HK-2 (cell line): ENCODE measurements at regions not wholly inside any gene's neighbourhood (a gene's known extent, or its start where the extent isn't known, plus 50 kb on each side); places are given as distances from the start of the nearest gene placed in this dataset.
"Not testable (repeated sequence)": the region's sequence is repeated elsewhere in the genome, so short reads cannot be mapped to it uniquely, and the experiment has no call there.

Experiments
- DNase-seq: peaks from one replicate; pipeline ENCODE4 v3.0.0-alpha.2; 2018; ENCODE audit not compliant: unreplicated experiment

GRCh38 chr6:67558985-67559384 lies 1076.1 kb upstream of the ADGRB3 start:
- DNase-seq: no peak

- DNase-seq: no peak
These were observed 1090.1 kb upstream of the ADGRB3 start for GRCh38 chr6:67544851-67545452.

GRCh38 chr6:67541586-67541985 lies 1093.5 kb upstream of the ADGRB3 start:
- DNase-seq: no peak

- no peak for DNase-seq
These were observed 1097.0 kb upstream of the ADGRB3 start for GRCh38 chr6:67538032-67538431.

GRCh38 chr6:67535946-67536345 lies 1099.1 kb upstream of the ADGRB3 start:
- no peak for DNase-seq

GRCh38 chr6:67506352-67506751 lies 1128.7 kb upstream of the ADGRB3 start:
- DNase-seq: no peak

- no peak for DNase-seq
These were observed 1133.3 kb upstream of the ADGRB3 start for GRCh38 chr6:67501755-67502154.

GRCh38 chr6:67497749-67498148 lies 1137.3 kb upstream of the ADGRB3 start:
- no peak for DNase-seq

GRCh38 chr6:67496191-67496590 lies 1138.9 kb upstream of the ADGRB3 start:
- DNase-seq: no peak

- no peak for DNase-seq
These were observed 1141.4 kb upstream of the ADGRB3 start for GRCh38 chr6:67493682-67494081.

- no peak for DNase-seq
These were observed 1159.4 kb upstream of the ADGRB3 start for GRCh38 chr6:67475700-67476099.

- DNase-seq: no peak
These were observed 1167.7 kb upstream of the ADGRB3 start for GRCh38 chr6:67467341-67467740.

GRCh38 chr6:67462725-67463124 lies 1172.4 kb upstream of the ADGRB3 start:
- not testable (repeated sequence) for DNase-seq

- DNase-seq: no peak
These were observed 1175.5 kb upstream of the ADGRB3 start for GRCh38 chr6:67459556-67459955.

- no peak for DNase-seq
These were observed 1176.8 kb upstream of the ADGRB3 start for GRCh38 chr6:67458265-67458664.

GRCh38 chr6:67451874-67452273 lies 1183.2 kb upstream of the ADGRB3 start:
- DNase-seq: no peak

- DNase-seq: no peak
These were observed 1184.4 kb upstream of the ADGRB3 start for GRCh38 chr6:67450641-67451040.

GRCh38 chr6:67449602-67450001 lies 1185.5 kb upstream of the ADGRB3 start:
- DNase-seq: no peak

- no peak for DNase-seq
These were observed 1202.0 kb upstream of the ADGRB3 start for GRCh38 chr6:67433124-67433523.

- no peak for DNase-seq
These were observed 1204.0 kb upstream of the ADGRB3 start for GRCh38 chr6:67431076-67431475.

- DNase-seq: not testable (repeated sequence)
These were observed 1208.4 kb upstream of the ADGRB3 start for GRCh38 chr6:67426686-67427085.

GRCh38 chr6:67412035-67412434 lies 1223.0 kb upstream of the ADGRB3 start:
- no peak for DNase-seq

- no peak for DNase-seq
These were observed 1224.0 kb upstream of the ADGRB3 start for GRCh38 chr6:67411036-67411435.

- DNase-seq: no peak
These were observed 1240.8 kb upstream of the ADGRB3 start for GRCh38 chr6:67394254-67394653.
